GM23338 (cell line): ENCODE measurements at regions not wholly inside any gene's neighbourhood (a gene's known extent, or its start where the extent isn't known, plus 50 kb on each side); places are given as distances from the start of the nearest gene placed in this dataset.

Source experiments
- ATAC-seq: fragments of 200-7000 bp; cut with Tn5 transposase; 3 replicates; pipeline ENCODE4 v1.9.1; 2020
- DNase-seq: peaks from one replicate; pipeline ENCODE4 v3.0.0-alpha.2; 2015; ENCODE audit warnings: low spot score
- H2AFZ ChIP-seq: fragments of 200-600 bp; sonication (generic); 2 replicates; pipeline ENCODE4 v1.8.0; 2016; ENCODE audit warnings: antibody characterized with exemption, mild to moderate bottlenecking, moderate library complexity
- H3F3A ChIP-seq: fragments of 200-600 bp; sonication (generic); replicated peaks from 2 replicates; pipeline ENCODE4 v1.8.0; 2017; ENCODE audit warnings: antibody characterized with exemption, mixed run types, low read depth
- H3K27ac ChIP-seq: fragments of 200-600 bp; sonication (generic); 2 replicates; pipeline ENCODE4 v1.6.1; 2016; ENCODE audit warnings: low read depth
- H3K27me3 ChIP-seq: fragments of 200-600 bp; sonication (generic); 2 replicates; pipeline ENCODE4 v1.8.0; 2016; ENCODE audit warnings: mild to moderate bottlenecking, mixed run types, moderate library complexity; ENCODE audit not compliant: insufficient read depth
- H3K36me3 ChIP-seq: fragments of 200-600 bp; sonication (generic); 2 replicates; pipeline ENCODE4 v1.8.0; 2016; ENCODE audit warnings: mild to moderate bottlenecking; ENCODE audit not compliant: insufficient read depth
- H3K4me1 ChIP-seq: fragments of 200-600 bp; sonication (generic); 2 replicates; pipeline ENCODE4 v1.8.0; 2016; ENCODE audit warnings: mild to moderate bottlenecking, moderate library complexity; ENCODE audit not compliant: insufficient read depth
- H3K4me2 ChIP-seq: fragments of 200-600 bp; sonication (generic); 2 replicates; pipeline ENCODE4 v1.7.1; 2017; ENCODE audit warnings: mixed run types
- H3K4me3 ChIP-seq: fragments of 200-600 bp; sonication (generic); 2 replicates; pipeline ENCODE4 v1.6.1; 2016; ENCODE audit warnings: mixed run types
- H3K79me2 ChIP-seq: fragments of 200-600 bp; sonication (generic); replicated peaks from 2 replicates; pipeline ENCODE4 v1.8.0; 2017; ENCODE audit warnings: mild to moderate bottlenecking; ENCODE audit not compliant: insufficient read depth
- H3K9me2 ChIP-seq: fragments of 200-600 bp; sonication (generic); 2 replicates; pipeline ENCODE4 v1.8.0; 2017; ENCODE audit not compliant: insufficient read depth
- H4K20me1 ChIP-seq: fragments of 200-600 bp; sonication (generic); replicated peaks from 2 replicates; pipeline ENCODE4 v1.8.0; 2017; ENCODE audit warnings: mild to moderate bottlenecking; ENCODE audit not compliant: insufficient read depth
- H3K27ac Mint-ChIP-seq: 2 replicates; pipeline ENCODE4 v1.8.0; 2020; ENCODE audit warnings: inconsistent platforms, mild to moderate bottlenecking, moderate library complexity, mixed read lengths
- H3K27me3 Mint-ChIP-seq: 3 replicates; pipeline ENCODE4 v1.8.0; 2022; ENCODE audit warnings: low read depth, mild to moderate bottlenecking, moderate library complexity, mixed read lengths, inconsistent platforms; ENCODE audit not compliant: insufficient read depth, poor library complexity
- H3K36me3 Mint-ChIP-seq: 3 replicates; pipeline ENCODE4 v1.8.0; 2021; ENCODE audit warnings: low read depth, mild to moderate bottlenecking, inconsistent platforms, moderate library complexity, mixed read lengths
- H3K4me1 Mint-ChIP-seq: 3 replicates; pipeline ENCODE4 v1.8.0; 2020; ENCODE audit warnings: mild to moderate bottlenecking, inconsistent platforms, mixed read lengths
- H3K4me3 Mint-ChIP-seq: 3 replicates; pipeline ENCODE4 v1.8.0; 2021; ENCODE audit warnings: moderate library complexity, mild to moderate bottlenecking, inconsistent platforms, mixed read lengths
- H3K9me3 Mint-ChIP-seq: 3 replicates; pipeline ENCODE4 v1.8.0; 2020; ENCODE audit warnings: moderate library complexity, mild to moderate bottlenecking, inconsistent platforms, mixed read lengths
- CTCF ChIP-seq, 2 experiments: fragments of 200-600 bp in 1 of 2; sonication (generic) in 1 of 2; conservative IDR thresholded peaks; 2 replicates each; pipeline versions ENCODE4 v1.5.1 to v1.6.1; 2016 to 2017; ENCODE audit warnings: antibody characterized with exemption in 2 of 2, low read depth in 2 of 2, mild to moderate bottlenecking in 2 of 2, moderate library complexity in 1 of 2
- ETS1 ChIP-seq: IDR thresholded peaks from 2 replicates; pipeline ENCODE4 v1.6.1; 2016; ENCODE audit warnings: antibody characterized with exemption
- EZH2 ChIP-seq: fragments of 200-600 bp; sonication (generic); IDR thresholded peaks from one replicate; pipeline ENCODE4 v1.8.0; 2017; ENCODE audit warnings: antibody characterized with exemption, mild to moderate bottlenecking, low read depth; ENCODE audit not compliant: unreplicated experiment
- EZH2phosphoT487 ChIP-seq: fragments of 200-600 bp; sonication (generic); IDR thresholded peaks from one replicate; pipeline ENCODE4 v1.8.1; 2018; ENCODE audit warnings: antibody characterized with exemption; ENCODE audit not compliant: unreplicated experiment
- JUNB ChIP-seq: IDR thresholded peaks from one replicate; pipeline ENCODE4 v1.6.1; 2016; ENCODE audit warnings: antibody characterized with exemption; ENCODE audit not compliant: unreplicated experiment
- NANOG ChIP-seq: IDR thresholded peaks from 2 replicates; pipeline ENCODE4 v1.6.1; 2016; ENCODE audit warnings: antibody characterized with exemption, borderline replicate concordance
- POLR2AphosphoS5 ChIP-seq: IDR thresholded peaks from 2 replicates; pipeline ENCODE4 v1.6.1; 2016; ENCODE audit warnings: antibody characterized with exemption, low read depth
- REST ChIP-seq: IDR thresholded peaks from one replicate; pipeline ENCODE4 v1.6.1; 2018; ENCODE audit warnings: antibody characterized with exemption; ENCODE audit not compliant: unreplicated experiment
- ZNF114 ChIP-seq: fragments of 250-450 bp; sonication (Bioruptor Pico); IDR thresholded peaks from 2 replicates; pipeline ENCODE4 v1.5.0; 2020; ENCODE audit warnings: mild to moderate bottlenecking, moderate library complexity
- ZNF331 ChIP-seq: fragments of 250-450 bp; sonication (Bioruptor Pico); IDR thresholded peaks from 2 replicates; pipeline ENCODE4 v1.5.0; 2020; ENCODE audit warnings: low read depth, mild to moderate bottlenecking, moderate library complexity
- ZNF462 ChIP-seq: fragments of 250-450 bp; sonication (Bioruptor Pico); IDR thresholded peaks from 2 replicates; pipeline ENCODE4 v1.5.0; 2020; ENCODE audit warnings: mild to moderate bottlenecking, moderate library complexity

- TF ChIP-seq REST: no peak
These were observed 312.8 kb upstream of the THSD7B start (continued) for GRCh38 chr2:136452528-136452927.

- Mint-ChIP-seq H3K4me1 (peaks cover 8% of the 10 kb centered on the region; the same call in 2 of the 3 replicates), H3K36me3 (no peaks in the 10 kb centered on the region), H3K9me3 (no peaks in the 10 kb centered on the region), H3K27me3 (peaks cover 2% of the 10 kb centered on the region), H3K27ac (no peak overlapping the region), H3K4me3 (no peak overlapping the region)
- H3K79me2 ChIP-seq: no peaks in the 10 kb centered on the region
- no peak for ATAC-seq
- DNase-seq: no peak
- H3K9me2 ChIP-seq: 0 out of 2 replicates have a peak, but pooled peaks cover 4% of the 10 kb centered on the region
- H3K4me2 ChIP-seq: no peak overlapping the region
- H3K36me3 ChIP-seq: no peaks in the 10 kb centered on the region
- H3K4me3 ChIP-seq: no peak overlapping the region
- no peaks in the 10 kb centered on the region for H3K27me3 ChIP-seq
- no peak overlapping the region for H3K27ac ChIP-seq
- no peaks in the 10 kb centered on the region for H3K4me1 ChIP-seq
- H2AFZ ChIP-seq: no peak overlapping the region
- H3F3A ChIP-seq: no peaks in the 10 kb centered on the region
- no peaks in the 10 kb centered on the region for H4K20me1 ChIP-seq
- TF ChIP-seq ZNF462: no peak
- no peak for TF ChIP-seq JUNB
- TF ChIP-seq EZH2: no peak
- no peak for TF ChIP-seq ETS1
- no peak for TF ChIP-seq ZNF114 (CRISPR knock-in tag)
- TF ChIP-seq POLR2AphosphoS5: no peak
- no peak for TF ChIP-seq ZNF331 (CRISPR knock-in tag)
- no peak for TF ChIP-seq EZH2phosphoT487
- no peak for TF ChIP-seq CTCF (conservative IDR thresholded peaks at IDR 0.05; ENCODE audit: low read depth in 2 of 2)
- no peak for TF ChIP-seq NANOG
These were observed 316.2 kb upstream of the THSD7B start for GRCh38 chr2:136448986-136449780.
